ENCODE measurements at regions not wholly inside any gene's neighbourhood (a gene's known extent, or its start where the extent isn't known, plus 50 kb on each side); places are given as distances from the start of the nearest gene placed in this dataset.

DNA sequence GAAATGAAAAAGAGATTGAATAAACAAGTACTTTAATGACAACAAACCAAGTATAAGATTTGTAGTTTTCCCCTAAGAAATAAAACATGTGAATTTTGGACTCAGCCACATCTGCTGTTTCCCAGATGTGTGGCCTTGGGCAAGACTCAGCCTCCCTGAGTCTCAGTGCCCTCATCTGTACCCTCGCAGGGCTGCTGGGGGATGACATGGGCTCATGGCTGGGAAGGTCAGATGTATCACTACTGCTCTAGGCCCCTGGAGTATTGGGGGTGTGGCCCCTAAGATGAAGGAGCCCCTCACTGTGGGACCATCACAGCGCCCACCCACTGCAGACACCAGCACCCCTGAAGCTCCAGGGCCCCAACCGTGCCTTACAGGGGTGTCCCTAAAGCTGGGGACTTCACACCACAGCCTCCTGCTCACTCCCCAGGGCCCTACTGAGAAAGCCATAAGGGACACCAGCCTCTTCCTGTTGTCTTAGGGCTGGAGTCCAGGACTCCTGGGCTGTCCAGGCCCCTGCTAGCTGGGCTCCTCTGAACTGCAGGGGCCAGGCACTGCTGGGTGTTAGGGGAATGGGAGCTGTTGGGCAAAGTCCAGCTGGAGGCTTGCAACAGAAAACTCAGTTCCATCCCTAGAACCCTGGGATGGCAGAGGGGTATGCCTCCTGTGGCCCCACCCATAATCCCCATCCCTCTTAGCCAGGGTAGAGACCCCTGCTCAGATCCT is 104.0 kb upstream of the WNT4 start:
- DNase-seq: no peak

DNA sequence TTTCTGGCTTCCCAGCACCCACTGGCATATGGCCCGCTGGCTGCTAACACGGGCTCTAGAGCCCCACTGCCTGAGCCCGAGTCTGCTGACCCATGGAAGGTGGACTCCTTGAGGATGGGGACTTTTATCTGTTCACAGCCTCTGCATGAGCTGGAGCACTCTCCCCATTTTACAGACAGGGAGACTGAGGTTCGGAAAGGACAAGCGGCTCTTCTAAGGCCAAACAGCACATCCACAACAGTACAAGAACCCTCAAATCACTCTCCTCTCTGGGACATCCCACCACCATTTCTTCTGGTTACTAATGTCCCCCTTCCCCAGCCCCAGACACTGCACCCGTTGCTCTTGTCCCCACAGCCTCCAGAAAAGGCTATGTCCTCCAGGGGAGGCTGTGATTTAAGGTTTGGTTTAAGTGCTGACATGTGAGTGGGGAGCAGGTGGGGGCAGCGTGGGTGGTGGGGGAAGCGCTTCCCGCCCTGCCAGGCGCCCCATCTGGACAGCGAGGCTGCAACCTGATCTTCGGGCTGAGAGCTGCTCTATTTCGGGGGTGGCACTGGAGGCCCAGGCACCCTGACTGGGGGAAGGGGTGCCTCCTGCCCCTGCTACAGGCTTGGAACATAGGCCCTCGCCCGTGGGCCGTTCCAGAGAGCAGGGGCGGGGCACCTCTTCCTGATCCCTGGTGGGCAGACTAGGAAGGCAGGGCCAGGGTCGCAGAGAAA is 104.8 kb upstream of the WNT4 start:
- DNase-seq: no peak

DNA sequence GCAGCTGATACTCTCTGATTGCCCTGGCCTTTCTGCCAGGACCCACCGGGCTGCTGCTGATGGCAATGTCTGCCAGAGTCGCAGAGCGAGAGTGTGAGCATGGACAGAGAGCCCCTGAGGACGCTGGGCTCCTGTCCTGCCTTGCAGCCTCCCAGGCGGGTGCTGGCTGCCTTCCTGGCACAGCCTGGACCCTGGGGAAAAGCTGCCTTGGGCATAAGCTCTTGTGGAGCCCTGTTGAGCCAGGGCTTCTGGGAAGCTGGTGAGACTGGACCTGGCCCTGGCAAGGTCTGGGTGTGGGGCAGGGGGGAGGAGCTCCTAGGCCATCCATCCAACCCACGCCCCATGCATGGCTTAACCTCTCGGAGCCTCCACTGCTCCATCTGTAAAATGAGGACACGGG is 105.8 kb upstream of the WNT4 start:
- no peak for DNase-seq

DNA sequence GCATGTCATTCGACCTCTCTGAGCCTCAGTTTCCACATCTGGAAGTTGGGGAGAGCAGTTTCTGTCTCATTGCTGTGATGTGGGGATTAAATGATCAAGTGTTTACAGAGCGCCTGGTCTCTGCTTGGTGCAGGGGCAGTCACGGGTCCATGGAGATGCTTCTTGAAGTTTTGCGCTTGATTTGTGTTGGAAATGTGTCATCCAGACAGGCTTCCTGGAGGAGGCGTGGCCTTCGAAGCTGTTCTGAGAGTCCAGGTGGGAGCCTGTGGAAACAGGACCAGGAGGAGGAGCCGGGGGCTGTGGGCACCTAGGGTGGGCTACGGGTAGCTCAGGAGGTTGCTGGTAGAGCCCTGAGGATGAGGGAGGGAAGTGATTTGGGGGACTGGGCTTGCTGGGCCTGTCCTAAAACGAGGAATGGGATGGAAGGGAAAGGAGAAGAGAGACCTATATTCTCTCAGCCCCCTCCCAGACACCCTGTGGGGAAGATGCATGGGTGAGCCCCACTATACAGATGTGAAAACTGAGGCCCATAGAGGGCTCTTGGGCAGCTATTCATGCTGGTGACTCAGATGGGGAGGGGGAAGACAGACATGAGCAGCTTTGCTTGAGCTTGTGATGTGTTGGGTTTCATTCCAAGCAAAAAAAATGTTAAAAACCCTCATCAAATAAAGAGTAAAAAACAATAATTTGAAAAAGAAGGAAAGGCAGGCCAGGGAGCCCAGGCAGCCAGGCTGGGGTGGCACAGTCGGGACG is 107.2 kb upstream of the WNT4 start:
- no peak for DNase-seq

DNA sequence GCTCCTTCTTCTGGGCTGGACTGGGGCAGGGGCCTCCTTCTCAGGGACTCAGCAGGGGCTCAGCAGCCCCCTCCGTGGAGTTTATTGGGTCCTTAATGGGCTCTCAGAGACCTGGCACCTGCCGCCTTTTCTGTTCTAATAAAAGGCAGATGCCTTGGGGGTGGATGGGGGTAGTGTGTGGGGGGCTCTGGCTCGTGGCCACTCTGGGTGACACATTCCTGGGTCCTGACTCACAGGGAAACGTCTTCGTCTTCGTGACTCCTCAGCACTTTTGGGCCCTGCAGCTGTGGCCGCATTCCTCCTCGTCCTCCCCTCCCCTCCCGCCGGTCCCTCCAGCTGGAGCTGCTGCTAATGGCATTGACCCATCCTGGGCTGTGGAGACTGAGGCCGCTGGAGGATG is 107.8 kb upstream of the WNT4 start:
- no peak for DNase-seq

DNA sequence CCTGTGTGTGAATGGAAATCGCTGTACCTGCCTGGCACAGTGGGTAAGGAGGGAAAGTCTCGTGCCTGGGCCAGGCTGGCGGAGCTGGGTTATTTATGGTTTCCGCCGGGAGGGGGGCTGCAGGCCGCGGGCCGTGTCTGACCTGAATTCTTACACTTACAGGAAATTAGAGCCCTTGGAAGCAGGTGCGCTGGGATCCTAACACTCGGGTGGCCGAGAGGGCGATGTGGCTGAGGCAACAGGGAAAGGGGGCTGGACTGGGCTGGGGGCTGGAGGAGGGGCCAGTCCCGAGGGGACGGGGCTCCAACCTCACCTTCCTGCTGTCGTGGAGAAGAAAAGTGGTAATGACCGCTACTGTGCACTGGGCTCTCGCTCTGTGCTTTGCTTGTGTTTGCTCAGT is 109.4 kb upstream of the WNT4 start:
- DNase-seq: no peak

DNA sequence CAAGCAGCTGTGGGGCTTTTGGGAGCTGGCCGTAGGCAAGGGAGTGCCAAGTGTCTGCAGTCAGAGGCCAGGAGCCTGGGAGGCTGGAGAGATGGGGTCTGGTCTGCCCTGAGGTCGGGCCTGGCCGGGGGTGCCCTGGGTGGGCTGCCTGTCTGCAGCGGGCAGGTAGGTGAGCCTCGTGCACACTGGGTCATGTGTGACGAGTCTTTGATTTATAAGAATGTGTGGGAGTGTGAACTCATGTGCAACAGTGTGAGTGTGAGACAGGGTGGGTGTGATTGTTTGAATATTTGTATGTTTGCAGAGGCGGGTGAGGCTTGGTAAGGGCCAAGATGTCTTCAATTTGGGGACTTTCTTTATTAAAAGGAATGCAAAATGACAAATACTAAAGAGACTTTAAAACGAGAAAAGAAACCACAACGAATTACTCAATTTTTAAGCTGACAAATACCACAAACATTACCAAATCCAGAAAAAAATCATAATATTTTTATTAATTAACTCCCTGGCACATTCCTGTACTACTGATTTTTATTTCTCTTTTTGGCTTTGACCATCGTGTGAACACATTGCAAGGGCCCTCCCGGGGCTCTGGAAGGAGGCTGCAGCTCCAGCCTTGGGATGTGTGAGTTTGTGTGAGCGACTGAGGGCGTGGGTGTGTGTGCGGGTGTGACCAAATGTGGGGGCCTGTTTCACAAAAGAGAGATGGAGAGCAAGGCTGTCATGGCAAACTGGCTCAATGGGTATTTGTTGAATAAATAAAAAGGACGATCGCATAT is 110.3 kb upstream of the WNT4 start:
- no peak for DNase-seq

DNA sequence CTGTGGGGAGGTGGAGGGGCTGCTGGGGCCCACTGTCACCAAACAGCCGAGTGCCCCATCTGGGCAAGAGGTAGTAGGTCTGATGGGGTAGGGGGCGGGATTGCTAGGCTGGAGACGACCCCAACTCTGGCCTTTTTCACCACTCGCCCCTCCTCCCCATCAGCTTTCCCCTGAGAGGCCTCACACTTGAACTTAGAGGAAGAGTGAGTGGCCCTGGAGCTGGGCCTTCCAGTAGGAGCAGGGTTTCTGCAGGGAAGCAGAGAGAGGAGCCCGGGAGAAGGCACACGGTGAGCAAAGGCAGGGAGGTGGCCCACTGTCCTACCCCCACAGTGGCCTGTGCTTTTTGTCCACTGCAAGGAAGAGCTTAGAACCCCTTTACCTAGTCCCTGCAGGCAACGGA is 111.9 kb upstream of the WNT4 start:
- no peak for DNase-seq

DNA sequence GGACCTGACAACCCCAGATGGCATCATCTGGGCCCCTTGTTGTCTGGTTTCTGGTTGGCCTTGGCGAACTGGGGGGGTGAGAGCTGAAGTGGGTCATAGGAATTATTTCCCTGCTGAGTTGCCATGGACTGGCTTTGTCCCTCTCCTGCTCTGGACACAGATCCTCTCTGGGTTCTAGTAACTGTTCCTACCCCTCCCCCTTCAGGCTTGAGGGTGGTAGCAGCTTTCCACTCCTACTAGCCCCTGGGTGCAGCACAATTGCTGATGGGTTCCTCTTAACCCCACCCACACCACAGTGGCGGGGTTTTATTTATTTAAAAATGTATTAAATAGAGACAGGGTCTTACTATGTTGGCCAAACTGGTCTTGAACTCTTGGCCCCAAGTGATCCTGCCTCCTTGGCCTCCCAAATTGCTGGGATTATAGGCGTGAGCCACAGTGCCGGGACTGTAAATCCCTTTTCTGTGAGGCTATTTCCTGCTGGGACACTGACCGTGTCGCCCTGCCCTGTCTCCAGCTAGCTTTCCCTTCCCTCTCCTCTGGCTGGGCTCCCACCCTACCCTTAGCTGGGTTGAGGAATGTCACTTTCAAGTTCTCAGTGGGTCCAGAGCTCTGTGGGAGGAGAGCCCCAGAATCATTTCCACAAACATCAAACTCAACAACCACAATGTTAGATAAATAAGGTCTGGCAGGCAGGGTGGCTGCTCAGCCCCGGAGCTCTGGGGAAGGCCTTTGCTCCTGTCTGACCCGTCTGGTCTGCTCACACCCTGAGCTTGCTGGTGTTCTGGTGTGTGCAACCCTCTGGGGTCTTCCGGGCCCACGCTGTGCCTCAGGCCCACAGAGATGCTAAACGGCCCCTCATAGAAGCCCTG is 112.7 kb upstream of the WNT4 start:
- no peak for DNase-seq

DNA sequence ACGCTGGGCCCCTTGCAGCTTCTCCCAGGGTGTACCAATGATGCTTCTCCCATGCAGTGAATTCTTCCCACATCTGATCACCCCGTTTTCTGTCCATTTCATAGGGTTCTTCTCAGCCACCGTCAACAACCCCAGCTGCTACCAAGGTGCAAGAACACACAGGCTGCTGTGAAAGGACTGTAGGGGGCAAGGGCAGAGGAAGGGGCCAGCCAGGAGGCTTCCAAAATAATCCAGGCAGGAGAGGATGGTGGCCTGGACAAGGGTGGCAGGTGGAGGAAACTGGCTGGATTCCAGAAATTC is 113.3 kb upstream of the WNT4 start:
- no peak for DNase-seq

DNA sequence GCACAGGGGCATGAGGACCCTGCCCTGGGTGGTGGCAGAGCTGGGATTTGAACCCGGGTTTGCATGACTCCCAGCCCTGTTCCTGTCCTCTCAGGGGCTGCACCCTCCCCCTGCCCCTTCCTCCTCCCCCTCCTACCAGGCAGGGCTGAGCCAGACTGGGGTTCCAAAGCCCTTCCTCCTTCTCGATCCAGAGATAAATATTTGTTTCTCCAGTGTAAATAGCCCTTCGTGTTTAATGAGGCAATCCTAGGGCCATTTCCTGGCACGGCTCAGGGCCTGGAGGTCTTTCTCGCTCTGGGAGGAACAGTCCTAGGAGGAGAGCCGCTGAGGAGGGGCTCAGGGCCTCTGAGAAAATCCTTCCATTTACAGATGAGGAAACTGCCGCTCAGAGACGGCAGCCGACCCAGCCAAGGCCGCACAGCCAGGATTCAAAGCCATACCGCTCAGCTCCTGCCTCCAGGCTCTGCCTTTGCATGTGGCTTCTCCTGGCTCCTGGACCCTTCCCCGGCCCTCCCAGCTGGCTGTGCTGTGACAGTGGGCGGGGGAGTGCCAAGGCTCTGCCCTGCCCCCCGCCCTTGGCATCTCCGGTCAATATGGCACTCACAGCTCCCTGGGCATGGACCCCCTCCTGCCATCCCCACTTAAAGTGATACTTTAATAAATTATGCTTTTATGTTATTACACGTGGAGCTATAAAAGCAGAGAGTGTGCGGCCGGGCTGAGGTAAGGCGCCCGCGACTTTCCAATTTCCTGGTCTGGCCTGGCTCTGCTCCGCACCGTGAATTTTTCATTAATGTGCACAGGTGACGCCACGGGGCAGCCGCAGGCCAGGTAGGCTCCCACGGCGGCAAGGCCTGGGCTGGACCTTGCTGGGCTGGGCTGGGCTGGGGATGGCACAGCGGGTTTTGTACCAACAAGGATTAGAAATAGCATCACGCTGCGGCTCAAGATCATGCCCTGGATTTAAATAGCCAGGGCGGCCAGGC is 114.7 kb upstream of the WNT4 start:
- no peak for DNase-seq

DNA sequence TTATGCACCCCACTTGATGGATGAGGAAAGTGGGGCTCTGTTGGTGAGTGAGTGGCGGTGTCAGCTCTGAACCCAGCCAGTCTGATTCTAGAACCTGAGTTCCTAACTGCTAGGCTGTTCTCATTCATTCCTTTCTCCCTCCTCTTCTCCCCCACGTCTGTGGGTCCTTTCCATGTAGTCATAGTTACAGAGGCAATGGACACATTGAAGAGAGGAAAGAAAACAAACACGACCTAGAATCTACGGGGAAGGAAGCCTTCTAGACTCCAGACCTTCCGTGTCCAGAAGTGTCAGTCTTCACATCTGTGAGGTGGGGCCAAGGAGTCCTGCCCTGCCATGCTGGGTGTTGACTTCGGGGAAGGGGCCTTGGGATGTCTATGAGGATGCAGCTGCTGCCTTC is 115.8 kb upstream of the WNT4 start:
- DNase-seq: no peak

DNA sequence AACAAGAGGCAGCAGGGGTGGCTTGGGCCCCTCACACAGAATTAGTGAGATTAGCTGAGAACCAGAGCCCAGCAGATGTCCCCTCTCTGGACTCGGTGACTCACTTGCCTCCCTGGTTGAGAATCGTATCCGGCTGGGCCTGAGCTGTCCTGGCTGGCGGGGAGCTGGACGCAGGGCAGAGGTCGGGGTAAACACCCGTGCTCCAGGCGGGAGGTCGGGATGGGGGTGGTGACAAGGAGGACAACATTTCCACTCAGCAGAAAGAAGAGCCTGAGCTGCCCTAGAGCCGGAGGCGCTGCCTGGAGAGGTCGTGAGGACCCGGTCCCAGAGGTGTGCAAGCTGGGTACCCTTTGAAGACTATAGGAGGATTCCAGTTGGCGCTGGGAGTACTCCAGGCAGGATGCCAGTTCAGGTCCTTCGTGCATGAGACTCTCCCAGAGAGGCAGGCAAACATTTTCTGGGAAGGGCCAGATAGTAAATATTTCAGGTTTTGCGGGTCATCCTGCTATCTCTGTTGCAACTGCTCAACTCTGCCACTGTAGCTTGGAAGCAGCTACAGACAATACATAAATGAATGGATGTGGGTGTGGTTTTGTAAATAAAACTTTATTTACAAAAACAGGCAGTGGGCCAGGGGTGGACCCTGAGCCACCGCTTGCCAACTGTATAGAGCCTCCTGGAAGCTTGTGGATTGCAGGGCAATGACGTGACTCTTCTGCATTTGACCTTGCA is 116.8 kb upstream of the WNT4 start:
- DNase-seq: no peak

DNA sequence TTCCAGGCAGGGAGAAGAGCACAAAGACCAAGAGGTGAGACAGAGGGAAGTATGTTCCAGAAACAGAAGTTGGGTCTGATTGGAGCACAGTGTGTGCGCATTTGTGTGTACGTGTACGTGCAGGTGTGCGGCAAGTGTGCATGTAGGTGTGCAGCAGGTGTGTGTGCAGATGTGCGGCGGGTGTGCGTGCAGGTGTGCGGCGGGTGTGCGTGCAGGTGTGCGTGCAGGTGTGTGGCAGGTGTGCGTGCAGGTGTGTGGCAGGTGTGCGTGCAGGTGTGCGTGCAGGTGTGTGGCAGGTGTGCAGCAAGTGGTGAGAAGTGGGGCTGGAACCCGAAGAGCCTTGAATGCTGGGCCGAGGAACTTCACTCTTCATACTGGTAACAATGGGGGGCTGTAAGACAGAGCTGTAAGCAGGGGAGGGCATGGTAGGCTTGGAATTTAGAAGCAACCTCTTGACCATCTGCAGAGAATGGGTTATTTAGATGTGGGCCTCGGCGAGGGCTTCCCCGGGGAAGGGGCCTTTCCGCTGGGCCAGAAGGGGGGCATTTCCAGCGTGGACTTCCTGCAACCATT is 118.0 kb upstream of the WNT4 start:
- no peak for DNase-seq

DNA sequence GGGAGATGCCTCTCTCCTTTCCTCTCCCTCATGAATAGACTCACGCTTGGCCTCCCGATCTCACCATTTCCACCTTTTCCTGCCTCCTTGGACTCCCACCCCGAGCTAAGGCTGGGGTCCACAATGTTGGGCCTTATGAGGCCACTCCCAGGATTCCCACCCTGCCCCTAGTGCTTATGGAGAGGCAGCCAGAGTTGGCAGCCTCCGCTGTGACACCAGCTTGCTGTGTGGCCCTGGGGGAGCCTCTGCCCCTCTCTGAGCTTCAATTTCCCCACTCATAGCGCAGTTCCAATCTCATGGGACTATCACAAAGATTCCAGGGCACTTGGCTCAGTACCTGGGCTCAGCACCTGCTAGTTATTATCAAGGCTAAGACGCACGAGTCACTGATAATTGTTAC is 118.7 kb upstream of the WNT4 start:
- DNase-seq: no peak

DNA sequence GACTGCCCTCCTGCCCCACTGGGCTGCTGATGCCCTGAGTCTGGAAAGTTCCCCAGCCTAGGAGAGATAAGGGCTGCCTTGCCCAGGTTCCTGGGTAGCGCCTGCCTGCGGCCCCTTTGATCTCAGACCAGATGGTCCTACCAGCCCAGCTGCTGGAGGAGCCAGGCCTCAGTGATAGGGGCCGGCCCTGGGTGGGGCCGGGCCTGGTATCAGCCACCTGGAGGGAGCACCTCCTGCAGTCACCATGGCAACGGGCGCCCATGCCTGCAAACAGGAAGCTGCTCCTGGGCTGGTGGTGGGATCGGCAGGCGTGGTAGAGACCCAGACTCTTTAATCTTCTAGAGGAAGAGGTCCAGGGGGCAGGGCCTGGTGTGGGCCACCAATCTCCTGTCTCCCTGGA is 119.7 kb upstream of the WNT4 start:
- DNase-seq: no peak

DNA sequence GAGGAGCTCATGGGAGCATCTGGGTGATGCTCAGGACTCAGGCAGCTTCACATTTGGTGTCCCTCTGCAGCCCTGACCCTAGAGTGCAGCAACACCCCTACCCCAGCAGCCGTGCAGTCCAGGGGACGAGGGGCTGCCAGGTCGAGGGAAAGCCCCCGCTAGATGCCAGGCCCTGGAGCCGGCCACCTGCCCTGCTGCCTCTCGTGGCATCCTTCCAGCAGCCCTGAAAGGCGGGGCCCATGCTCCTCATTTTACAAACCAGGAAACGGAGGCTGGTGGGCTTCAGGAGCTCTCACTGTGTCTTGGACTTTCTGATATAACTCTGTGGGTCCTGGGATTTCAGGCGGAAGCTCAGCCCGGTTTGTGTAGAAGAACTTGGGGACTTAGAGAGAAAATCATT is 120.5 kb upstream of the WNT4 start:
- no peak for DNase-seq

DNA sequence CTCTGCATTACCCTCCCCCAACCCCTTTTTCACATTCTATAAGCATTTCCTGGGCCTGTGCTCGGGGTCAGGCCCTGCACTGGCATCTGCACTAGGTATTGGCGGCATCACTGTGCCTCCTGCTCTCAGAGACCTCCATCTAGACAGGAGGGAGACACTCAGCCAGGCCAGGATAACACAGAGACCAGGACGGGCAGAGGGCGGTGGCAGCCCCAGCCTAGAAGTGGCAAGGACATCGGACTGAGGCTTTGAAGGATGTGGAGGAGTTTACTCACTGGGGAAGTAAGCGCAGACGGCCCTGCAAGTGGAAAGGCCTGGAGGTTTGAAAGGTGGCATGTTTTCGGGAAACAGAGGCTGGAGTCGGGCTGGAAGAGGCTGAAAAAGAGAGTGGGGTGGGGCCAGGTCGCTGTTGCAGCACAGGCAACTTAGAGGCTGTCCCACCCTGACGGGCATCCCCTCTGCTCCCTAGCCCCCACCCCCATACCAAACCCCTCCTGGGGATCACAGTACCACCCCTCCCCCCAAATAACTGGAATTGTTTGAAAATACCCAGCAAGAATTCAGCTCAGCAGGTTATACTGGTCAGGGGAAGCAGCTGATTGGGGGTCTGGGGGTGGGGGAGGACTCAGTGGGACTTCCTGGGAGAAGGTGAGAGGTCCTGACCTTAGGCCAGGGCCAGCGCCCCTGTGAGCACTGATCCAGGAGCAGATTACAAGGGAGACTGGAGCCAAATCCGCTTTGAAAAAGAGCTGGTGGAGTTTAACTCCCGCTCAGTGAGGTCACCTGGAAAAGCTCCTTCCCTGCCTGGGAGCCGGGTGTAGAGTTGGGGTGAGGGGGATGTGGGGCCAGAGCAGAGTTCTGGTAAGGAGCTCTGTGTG is 121.8 kb upstream of the WNT4 start:
- DNase-seq: no peak

DNA sequence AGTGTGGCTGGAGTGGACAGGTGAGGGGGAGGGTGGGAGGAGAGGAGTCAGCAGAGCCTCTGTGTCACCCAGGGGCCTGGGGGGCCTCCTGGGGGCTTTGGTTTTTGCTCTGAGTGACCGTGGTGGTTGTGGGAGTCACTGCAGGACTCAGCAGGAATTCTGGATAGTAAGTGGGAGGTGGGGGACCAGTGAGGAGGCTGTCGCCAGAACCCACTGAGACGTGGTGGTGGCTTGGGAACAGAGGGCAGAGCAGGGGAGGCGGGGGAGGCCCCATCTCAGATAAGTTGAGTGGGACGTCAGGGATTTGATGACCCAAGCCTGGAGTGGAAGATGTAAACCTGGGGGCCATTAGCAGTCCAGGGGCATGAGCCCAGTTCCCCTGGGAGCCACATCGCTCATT is 123.2 kb upstream of the WNT4 start:
- DNase-seq: no peak

Measured in NCI-H2107 (cell line).